ENCODE measurements at regions not wholly inside any gene's neighbourhood (a gene's known extent, or its start where the extent isn't known, plus 50 kb on each side); places are given as distances from the start of the nearest gene placed in this dataset.

DNA sequence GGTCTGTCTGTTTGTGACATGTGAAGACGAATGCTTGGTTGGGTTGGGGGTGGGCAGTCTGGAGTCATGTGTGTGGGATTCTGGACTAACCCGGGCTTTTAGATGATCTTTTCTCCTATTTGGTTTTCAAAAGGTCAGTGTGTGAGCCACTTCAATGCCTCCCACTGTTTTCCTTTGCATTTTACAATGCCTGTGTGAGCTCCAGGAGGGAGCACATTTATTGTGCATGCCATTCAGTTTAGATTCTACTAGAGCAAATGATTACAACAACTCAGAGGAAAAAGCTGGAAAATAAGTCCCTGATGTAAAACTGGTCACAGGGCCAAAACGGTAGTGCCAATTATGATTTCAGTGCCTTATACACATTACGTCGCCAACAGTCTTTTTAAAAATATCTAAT is 90.9 kb downstream of the LYPLAL1 start:
- TF ChIP-seq, protein P1, sequence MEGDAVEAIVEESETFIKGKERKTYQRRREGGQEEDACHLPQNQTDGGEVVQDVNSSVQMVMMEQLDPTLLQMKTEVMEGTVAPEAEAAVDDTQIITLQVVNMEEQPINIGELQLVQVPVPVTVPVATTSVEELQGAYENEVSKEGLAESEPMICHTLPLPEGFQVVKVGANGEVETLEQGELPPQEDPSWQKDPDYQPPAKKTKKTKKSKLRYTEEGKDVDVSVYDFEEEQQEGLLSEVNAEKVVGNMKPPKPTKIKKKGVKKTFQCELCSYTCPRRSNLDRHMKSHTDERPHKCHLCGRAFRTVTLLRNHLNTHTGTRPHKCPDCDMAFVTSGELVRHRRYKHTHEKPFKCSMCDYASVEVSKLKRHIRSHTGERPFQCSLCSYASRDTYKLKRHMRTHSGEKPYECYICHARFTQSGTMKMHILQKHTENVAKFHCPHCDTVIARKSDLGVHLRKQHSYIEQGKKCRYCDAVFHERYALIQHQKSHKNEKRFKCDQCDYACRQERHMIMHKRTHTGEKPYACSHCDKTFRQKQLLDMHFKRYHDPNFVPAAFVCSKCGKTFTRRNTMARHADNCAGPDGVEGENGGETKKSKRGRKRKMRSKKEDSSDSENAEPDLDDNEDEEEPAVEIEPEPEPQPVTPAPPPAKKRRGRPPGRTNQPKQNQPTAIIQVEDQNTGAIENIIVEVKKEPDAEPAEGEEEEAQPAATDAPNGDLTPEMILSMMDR (IDR thresholded peaks at IDR 0.05; ENCODE audit: borderline replicate concordance, extremely low read depth, low read length, poor library complexity, severe bottlenecking), result no peak
- TF ChIP-seq EZH2 (IDR thresholded peaks at IDR 0.05; ENCODE audit: borderline replicate concordance, low read depth, low read length, severe bottlenecking), result no peak

All from DND-41 (cell line).